ENCODE measurements at regions not wholly inside any gene's neighbourhood (a gene's known extent, or its start where the extent isn't known, plus 50 kb on each side); places are given as distances from the start of the nearest gene placed in this dataset.
"Not testable (repeated sequence)": the region's sequence is repeated elsewhere in the genome, so short reads cannot be mapped to it uniquely, and the experiment has no call there.

DNA sequence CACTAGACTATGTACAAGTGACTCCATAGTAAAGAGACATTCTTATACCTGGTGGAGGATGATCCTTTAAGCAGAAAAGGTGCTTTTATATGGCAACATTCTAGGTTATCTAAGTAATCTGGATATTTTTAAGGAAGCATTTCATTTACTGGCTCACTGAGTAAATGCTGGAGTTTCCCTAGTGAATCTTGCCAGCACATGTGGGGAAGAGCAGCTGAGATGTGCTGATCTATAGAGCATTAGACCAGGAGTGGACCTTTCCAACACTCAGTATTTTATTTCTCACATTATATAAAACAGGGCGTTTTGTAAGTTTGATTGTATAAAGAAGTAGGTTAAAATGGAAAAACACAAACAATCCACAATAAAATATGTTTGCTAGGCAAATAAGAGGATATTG, 478.5 kb downstream of the ATP23 start:
- H3K9me3 ChIP-seq: no peaks in the 10 kb centered on the region
- H3K36me3 ChIP-seq: no peaks in the 10 kb centered on the region
- no peaks in the 10 kb centered on the region for H3K4me1 ChIP-seq
- TF ChIP-seq, protein P1, sequence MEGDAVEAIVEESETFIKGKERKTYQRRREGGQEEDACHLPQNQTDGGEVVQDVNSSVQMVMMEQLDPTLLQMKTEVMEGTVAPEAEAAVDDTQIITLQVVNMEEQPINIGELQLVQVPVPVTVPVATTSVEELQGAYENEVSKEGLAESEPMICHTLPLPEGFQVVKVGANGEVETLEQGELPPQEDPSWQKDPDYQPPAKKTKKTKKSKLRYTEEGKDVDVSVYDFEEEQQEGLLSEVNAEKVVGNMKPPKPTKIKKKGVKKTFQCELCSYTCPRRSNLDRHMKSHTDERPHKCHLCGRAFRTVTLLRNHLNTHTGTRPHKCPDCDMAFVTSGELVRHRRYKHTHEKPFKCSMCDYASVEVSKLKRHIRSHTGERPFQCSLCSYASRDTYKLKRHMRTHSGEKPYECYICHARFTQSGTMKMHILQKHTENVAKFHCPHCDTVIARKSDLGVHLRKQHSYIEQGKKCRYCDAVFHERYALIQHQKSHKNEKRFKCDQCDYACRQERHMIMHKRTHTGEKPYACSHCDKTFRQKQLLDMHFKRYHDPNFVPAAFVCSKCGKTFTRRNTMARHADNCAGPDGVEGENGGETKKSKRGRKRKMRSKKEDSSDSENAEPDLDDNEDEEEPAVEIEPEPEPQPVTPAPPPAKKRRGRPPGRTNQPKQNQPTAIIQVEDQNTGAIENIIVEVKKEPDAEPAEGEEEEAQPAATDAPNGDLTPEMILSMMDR (IDR thresholded peaks at IDR 0.05): no peak
- H3K4me3 ChIP-seq: no peak overlapping the region
- no peaks in the 10 kb centered on the region for H3K27me3 ChIP-seq
- H3K27ac ChIP-seq: no peak overlapping the region
- DNase-seq (ENCODE audit: low spot score): no peak

DNA sequence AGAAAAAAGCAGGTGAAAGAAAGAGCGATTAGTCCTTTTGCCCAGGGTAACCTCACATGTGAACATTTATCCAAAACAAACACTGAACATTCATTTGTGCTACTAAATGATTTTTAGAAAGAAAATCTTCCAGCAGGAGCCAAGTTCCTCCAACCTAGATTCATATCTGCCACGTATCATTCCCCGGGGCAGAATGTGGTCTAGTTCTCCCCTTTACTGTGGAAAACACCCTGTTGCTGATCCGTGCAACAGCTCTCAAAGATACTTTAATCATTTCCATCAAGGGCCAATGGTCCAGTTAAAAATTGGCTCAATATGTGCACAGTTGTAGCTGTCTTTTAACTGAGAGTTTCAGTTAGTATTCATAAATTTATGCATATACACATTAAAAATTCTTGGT, 479.1 kb downstream of the ATP23 start:
- TF ChIP-seq, protein P1 (IDR thresholded peaks at IDR 0.05): no peak
- Histone ChIP-seq H3K36me3 (no peaks in the 10 kb centered on the region), H3K4me3 (no peak overlapping the region), H3K4me1 (no peaks in the 10 kb centered on the region), H3K9me3 (no peaks in the 10 kb centered on the region), H3K27me3 (no peaks in the 10 kb centered on the region), H3K27ac (no peak overlapping the region)
- DNase-seq (ENCODE audit: low spot score): no peak

DNA sequence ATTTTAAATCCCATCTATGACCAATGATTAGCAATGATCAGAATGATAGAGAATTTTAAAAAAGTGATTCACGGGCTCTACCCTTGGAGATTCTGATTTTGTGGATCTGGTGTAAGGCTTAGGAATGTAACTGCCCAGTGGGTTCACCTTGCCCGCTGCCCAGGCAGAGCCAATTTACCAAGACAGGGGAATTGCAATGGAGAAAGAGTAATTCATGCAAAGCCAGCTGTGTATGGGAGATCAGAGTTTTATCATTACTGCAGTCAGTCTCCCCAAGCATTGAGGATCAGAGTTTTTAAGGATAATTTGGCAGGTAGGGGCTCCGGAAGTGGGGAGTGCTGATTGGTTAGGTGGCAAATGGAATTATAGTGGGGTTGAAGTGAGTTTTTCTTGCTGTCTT, 480.6 kb downstream of the ATP23 start:
- H3K9me3 ChIP-seq: no peaks in the 10 kb centered on the region
- TF ChIP-seq, protein P1 (IDR thresholded peaks at IDR 0.05): no peak
- no peaks in the 10 kb centered on the region for H3K36me3 ChIP-seq
- no peak for DNase-seq (ENCODE audit: low spot score)
- H3K27me3 ChIP-seq: no peaks in the 10 kb centered on the region
- H3K27ac ChIP-seq: no peak overlapping the region
- H3K4me1 ChIP-seq: peaks cover 0 to 5% of the 10 kb centered on the region in 2 donors
- H3K4me3 ChIP-seq: no peak overlapping the region

DNA sequence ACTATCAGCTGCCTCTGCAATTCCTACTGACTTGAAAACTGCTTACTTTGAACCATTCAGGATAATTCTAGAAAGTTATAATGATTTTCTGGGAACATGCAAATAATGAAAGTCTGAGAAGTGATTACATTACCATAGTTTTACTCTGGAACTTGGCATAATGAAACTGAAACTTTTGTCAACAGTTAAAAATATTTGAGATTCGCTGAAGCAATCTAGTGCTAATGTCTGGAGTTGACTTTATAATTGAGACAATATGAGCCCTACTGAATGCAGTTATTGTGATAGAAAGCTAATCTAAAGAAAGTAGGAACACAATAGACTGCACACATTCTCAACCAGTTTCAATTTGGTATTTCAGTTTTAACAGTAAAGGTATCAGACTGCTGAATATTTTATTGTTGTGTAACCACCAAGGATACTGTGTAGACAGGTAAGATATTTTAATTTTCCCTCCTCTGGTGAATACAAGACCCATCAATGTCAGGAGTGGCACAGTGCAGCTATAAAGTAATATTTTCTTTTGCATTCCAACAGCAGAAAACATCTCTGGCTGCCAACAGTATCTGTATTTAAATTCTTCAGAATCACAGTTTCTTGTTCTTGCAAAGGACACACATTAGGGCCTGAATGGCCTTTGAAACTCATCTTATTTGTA, 483.5 kb downstream of the ATP23 start:
- no peak overlapping the region for H3K27ac ChIP-seq
- no peak overlapping the region for H3K4me3 ChIP-seq
- no peak for DNase-seq (ENCODE audit: low spot score)
- no peaks in the 10 kb centered on the region for H3K27me3 ChIP-seq
- H3K4me1 ChIP-seq: peaks cover 0 to 5% of the 10 kb centered on the region in 2 donors
- TF ChIP-seq, protein P1 (IDR thresholded peaks at IDR 0.05): no peak
- peaks cover 0 to 13% of the 10 kb centered on the region in 2 donors for H3K9me3 ChIP-seq
- H3K36me3 ChIP-seq: no peaks in the 10 kb centered on the region

DNA sequence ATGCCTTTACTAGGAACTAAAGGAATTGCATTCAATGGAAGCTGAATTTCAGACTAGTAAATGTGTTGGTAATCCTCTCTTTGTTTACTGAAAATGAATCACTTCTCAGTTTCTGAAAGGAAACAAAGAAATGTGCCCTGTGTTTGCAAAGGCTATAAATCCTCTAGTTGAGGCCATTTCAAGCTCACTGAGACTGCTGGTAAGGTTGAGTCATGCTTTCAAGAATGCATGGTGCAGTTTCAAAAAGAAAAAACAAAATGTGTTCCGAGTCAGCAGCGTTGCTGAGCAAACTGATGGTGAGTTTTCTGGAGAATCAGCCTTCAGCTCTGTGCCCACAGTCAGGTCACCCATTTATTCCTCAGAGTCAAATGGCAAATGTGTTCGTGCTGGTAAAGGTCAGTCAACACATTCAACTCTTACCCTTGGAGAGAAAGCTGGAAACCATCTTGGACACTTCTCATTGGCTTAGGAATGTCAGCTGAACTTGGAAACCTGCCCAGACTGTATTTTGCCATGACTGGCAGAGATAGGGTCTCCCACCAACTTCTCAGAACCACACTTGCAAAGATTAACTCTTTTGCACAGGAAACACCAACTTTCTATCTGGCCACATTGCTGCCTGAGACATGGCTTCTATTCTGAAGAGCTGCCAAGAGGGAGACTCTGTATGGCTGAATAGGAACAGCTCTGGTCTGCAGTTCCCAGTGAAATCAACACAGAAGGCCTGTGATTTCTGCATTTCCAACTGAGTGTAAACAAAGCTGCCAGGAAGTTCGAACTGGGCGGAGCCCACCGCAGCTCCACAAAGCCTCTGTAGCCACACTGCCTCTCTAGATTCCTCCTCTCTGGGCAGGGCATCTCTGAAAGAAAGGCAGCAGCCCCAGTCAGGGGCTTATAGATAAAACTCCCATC, 484.4 kb downstream of the ATP23 start:
- no peaks in the 10 kb centered on the region for H3K27me3 ChIP-seq
- TF ChIP-seq, protein P1 (IDR thresholded peaks at IDR 0.05): no peak
- H3K27ac ChIP-seq: peak overlapping the region in 1 of 2 donors; percentile 25
- H3K36me3 ChIP-seq: no peaks in the 10 kb centered on the region
- H3K4me3 ChIP-seq: no peak overlapping the region
- peaks cover 0 to 5% of the 10 kb centered on the region in 2 donors for H3K4me1 ChIP-seq
- no peak for DNase-seq (ENCODE audit: low spot score)
- peaks cover 0 to 13% of the 10 kb centered on the region in 2 donors for H3K9me3 ChIP-seq

DNA sequence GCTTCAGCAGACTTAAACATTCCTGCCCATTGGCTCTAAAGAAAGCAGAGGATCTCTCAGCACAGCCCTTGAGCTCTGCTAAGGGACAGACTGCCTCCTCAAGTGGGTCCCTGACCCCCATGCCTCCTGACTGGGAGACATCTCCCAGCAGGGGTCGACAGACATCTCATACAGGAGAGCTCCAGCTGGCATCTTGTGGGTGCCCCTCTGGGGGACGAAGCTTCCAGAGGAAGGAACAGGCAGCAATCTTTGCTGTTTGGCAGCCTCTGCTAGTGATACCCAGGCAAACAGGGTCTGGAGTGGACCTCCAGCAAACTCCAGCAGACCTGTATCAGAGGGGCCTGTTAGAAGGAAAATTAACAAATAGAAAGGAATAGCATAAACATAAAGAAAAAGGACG, 485.1 kb downstream of the ATP23 start:
- not testable (repeated sequence) for H3K36me3 ChIP-seq; H3K27ac ChIP-seq; DNase-seq (ENCODE audit: low spot score); H3K27me3 ChIP-seq; H3K4me3 ChIP-seq; H3K4me1 ChIP-seq
- peaks cover 0 to 13% of the 10 kb centered on the region in 2 donors for H3K9me3 ChIP-seq
